ENCODE measurements at regions not wholly inside any gene's neighbourhood (a gene's known extent, or its start where the extent isn't known, plus 50 kb on each side); places are given as distances from the start of the nearest gene placed in this dataset.
"Not testable (repeated sequence)": the region's sequence is repeated elsewhere in the genome, so short reads cannot be mapped to it uniquely, and the experiment has no call there.

GRCh38 chr3:177764933-177765332 lies 567.7 kb upstream of the TBL1XR1 start:
- DNase-seq, result no peak

GRCh38 chr3:177770383-177771230 lies 573.3 kb upstream of the TBL1XR1 start:
- DNase-seq, result no peak

- no peak for DNase-seq
Observed at GRCh38 chr3:177771780-177772179, 574.5 kb upstream of the TBL1XR1 start.

- no peak for DNase-seq
Observed at GRCh38 chr3:177772908-177773557, 575.8 kb upstream of the TBL1XR1 start.

- no peak for DNase-seq
Observed at GRCh38 chr3:177773717-177774116, 576.4 kb upstream of the TBL1XR1 start.

- DNase-seq, result peak; percentile 93
Observed at GRCh38 chr3:177776661-177777101, 579.4 kb upstream of the TBL1XR1 start.

- peak; percentile 60 for DNase-seq
Observed at GRCh38 chr3:177777699-177778098, 580.4 kb upstream of the TBL1XR1 start.

GRCh38 chr3:177778633-177779032 lies 581.4 kb upstream of the TBL1XR1 start:
- no peak for DNase-seq

- no peak for DNase-seq
Observed at GRCh38 chr3:177781686-177782161, 584.4 kb upstream of the TBL1XR1 start.

- no peak for DNase-seq
Observed at GRCh38 chr3:177783338-177783737, 586.1 kb upstream of the TBL1XR1 start.

GRCh38 chr3:177783767-177784166 lies 586.5 kb upstream of the TBL1XR1 start:
- DNase-seq, result no peak

- DNase-seq, result no peak
Observed at GRCh38 chr3:177787279-177788041, 590.2 kb upstream of the TBL1XR1 start.

GRCh38 chr3:177789500-177789899 lies 592.2 kb upstream of the TBL1XR1 start:
- peak; percentile 62 for DNase-seq

GRCh38 chr3:177792311-177793030 lies 595.2 kb upstream of the TBL1XR1 start:
- no peak for DNase-seq

GRCh38 chr3:177793451-177793850 lies 596.2 kb upstream of the TBL1XR1 start:
- DNase-seq, result no peak

GRCh38 chr3:177795216-177795615 lies 597.9 kb upstream of the TBL1XR1 start:
- DNase-seq, result no peak

GRCh38 chr3:177795859-177796258 lies 598.6 kb upstream of the TBL1XR1 start:
- no peak for DNase-seq

GRCh38 chr3:177800147-177800546 lies 602.9 kb upstream of the TBL1XR1 start:
- DNase-seq, result not testable (repeated sequence)

GRCh38 chr3:177800561-177800960 lies 603.3 kb upstream of the TBL1XR1 start:
- DNase-seq, result no peak

- no peak for DNase-seq
Observed at GRCh38 chr3:177802151-177802900, 605.0 kb upstream of the TBL1XR1 start.

GRCh38 chr3:177803500-177803899 lies 606.2 kb upstream of the TBL1XR1 start:
- DNase-seq, result no peak

GRCh38 chr3:177804032-177804431 lies 606.8 kb upstream of the TBL1XR1 start:
- no peak for DNase-seq

Data from islet precursor cell (in vitro differentiated cells).